ENCODE measurements at regions not wholly inside any gene's neighbourhood (a gene's known extent, or its start where the extent isn't known, plus 50 kb on each side); places are given as distances from the start of the nearest gene placed in this dataset.

DNA sequence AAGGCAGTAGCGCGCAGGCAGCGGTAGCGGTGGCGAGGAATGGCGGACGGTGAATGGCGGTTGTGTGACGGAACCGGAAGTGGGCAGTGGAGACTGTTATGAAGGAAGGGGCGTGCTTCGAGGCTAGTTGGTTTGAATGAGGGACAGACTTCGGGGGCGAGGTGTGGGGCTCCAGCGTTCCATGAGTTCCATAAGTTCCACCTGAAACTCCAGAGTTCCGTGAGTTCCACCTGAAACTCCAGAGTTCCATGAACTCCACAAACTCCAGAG, 70.2 kb downstream of the FAM47C start:
- TF ChIP-seq POLR2AphosphoS5 (IDR thresholded peaks at IDR 0.05; ENCODE audit: low read depth, low read length) (no peak), POLR2A (IDR thresholded peaks at IDR 0.05; ENCODE audit: low read depth, low read length) (no peak), TAF1 (IDR thresholded peaks at IDR 0.05; ENCODE audit: low read depth, low read length) (no peak), SPI1 (IDR thresholded peaks at IDR 0.05; ENCODE audit: low read depth, low read length) (no peak), POU2F2 (IDR thresholded peaks at IDR 0.05; ENCODE audit: low read depth, low read length) (no peak)
